Smooth muscle cell (in vitro differentiated cells): ENCODE measurements at regions not wholly inside any gene's neighbourhood (a gene's known extent, or its start where the extent isn't known, plus 50 kb on each side); places are given as distances from the start of the nearest gene placed in this dataset.

Source experiments
- DNase-seq: peaks from one replicate; lab custom pipeline; 2025; ENCODE audit not compliant: unreplicated experiment; lab: John Stamatoyannopoulos, UW
- H2AFZ ChIP-seq: fragments of 200-600 bp; sonication (generic); 2 replicates; pipeline ENCODE4 v1.6.0; 2016; ENCODE audit warnings: antibody characterized with exemption, low read depth, mild to moderate bottlenecking
- H3F3A ChIP-seq: fragments of 200-600 bp; sonication (generic); 2 replicates; pipeline ENCODE4 v1.6.0; 2017; ENCODE audit warnings: antibody characterized with exemption, low read depth
- H3K27ac ChIP-seq: fragments of 200-600 bp; sonication (generic); 2 replicates; pipeline ENCODE4 v1.5.1; 2016; ENCODE audit warnings: low read depth, mild to moderate bottlenecking
- H3K27me3 ChIP-seq: fragments of 200-600 bp; sonication (generic); 2 replicates; pipeline ENCODE4 v1.6.1; 2016; ENCODE audit warnings: low read depth, mild to moderate bottlenecking
- H3K36me3 ChIP-seq: fragments of 200-600 bp; sonication (generic); 2 replicates; pipeline ENCODE4 v1.5.1; 2016; ENCODE audit warnings: low read depth
- H3K4me1 ChIP-seq: fragments of 200-600 bp; sonication (generic); 2 replicates; pipeline ENCODE4 v1.5.1; 2016; ENCODE audit warnings: low read depth
- H3K4me2 ChIP-seq: fragments of 200-600 bp; sonication (generic); 2 replicates; pipeline ENCODE4 v1.6.0; 2016; ENCODE audit warnings: mild to moderate bottlenecking
- H3K4me3 ChIP-seq: fragments of 200-600 bp; sonication (generic); 2 replicates; pipeline ENCODE4 v1.5.1; 2016; ENCODE audit warnings: mild to moderate bottlenecking
- H3K79me2 ChIP-seq: fragments of 200-600 bp; sonication (generic); 2 replicates; pipeline ENCODE4 v1.6.0; 2016; ENCODE audit warnings: low read depth, mild to moderate bottlenecking
- H3K9ac ChIP-seq: fragments of 200-600 bp; sonication (generic); 2 replicates; pipeline ENCODE4 v1.6.0; 2016; ENCODE audit warnings: low read depth
- H3K9me3 ChIP-seq: fragments of 200-600 bp; sonication (generic); replicated peaks from 2 replicates; pipeline ENCODE4 v1.5.1; 2016; ENCODE audit warnings: low read depth
- H4K20me1 ChIP-seq: fragments of 200-600 bp; sonication (generic); 2 replicates; pipeline ENCODE4 v1.6.0; 2016; ENCODE audit warnings: low read depth
- CTCF ChIP-seq: fragments of 200-600 bp; sonication (generic); IDR thresholded peaks from 2 replicates; pipeline ENCODE4 v1.5.1; 2017; ENCODE audit warnings: borderline replicate concordance, mild to moderate bottlenecking, antibody characterized with exemption; ENCODE audit not compliant: insufficient read depth, poor library complexity, severe bottlenecking
- WGBS: methylation state at CpG from one replicate; pipeline ENCODE4 v1.1.7; 2016; ENCODE audit warnings: low lambda C conversion rate; 5-methylcytosine and 5-hydroxymethylcytosine counted together

- Histone ChIP-seq H3K9ac (no peak overlapping the region), H3K36me3 (no peaks in the 10 kb centered on the region), H2AFZ (no peak overlapping the region), H3K79me2 (no peaks in the 10 kb centered on the region), H3K9me3 (no peaks in the 10 kb centered on the region), H3K27ac (no peak overlapping the region), H3K4me1 (peaks cover 6% of the 10 kb centered on the region), H3K4me2 (no peak overlapping the region), H4K20me1 (no peaks in the 10 kb centered on the region), H3K27me3 (no peaks in the 10 kb centered on the region), H3K4me3 (no peak overlapping the region), H3F3A (peaks cover 6% of the 10 kb centered on the region)
- no peak for DNase-seq
- no peak for TF ChIP-seq CTCF
Observed at GRCh38 chr5:175593794-175594193, 64.1 kb upstream of the HRH2 start.

GRCh38 chr5:175595905-175596304, 62.0 kb upstream of the HRH2 start:
- TF ChIP-seq CTCF, result no peak
- H3K9ac ChIP-seq, result no peak overlapping the region
- H3K4me1 ChIP-seq, result peaks cover 3% of the 10 kb centered on the region
- H2AFZ ChIP-seq, result no peak overlapping the region
- H3K27me3 ChIP-seq, result no peaks in the 10 kb centered on the region
- no peaks in the 10 kb centered on the region for H4K20me1 ChIP-seq
- DNase-seq, result no peak
- H3K27ac ChIP-seq, result no peak overlapping the region
- H3K79me2 ChIP-seq, result no peaks in the 10 kb centered on the region
- WGBS, result 87% methylated on average over 7 of the region's 7 CpGs
- no peak overlapping the region for H3K4me3 ChIP-seq
- H3K9me3 ChIP-seq, result no peaks in the 10 kb centered on the region
- H3K36me3 ChIP-seq, result no peaks in the 10 kb centered on the region
- H3F3A ChIP-seq, result peaks cover 4% of the 10 kb centered on the region
- no peak overlapping the region for H3K4me2 ChIP-seq

DNA sequence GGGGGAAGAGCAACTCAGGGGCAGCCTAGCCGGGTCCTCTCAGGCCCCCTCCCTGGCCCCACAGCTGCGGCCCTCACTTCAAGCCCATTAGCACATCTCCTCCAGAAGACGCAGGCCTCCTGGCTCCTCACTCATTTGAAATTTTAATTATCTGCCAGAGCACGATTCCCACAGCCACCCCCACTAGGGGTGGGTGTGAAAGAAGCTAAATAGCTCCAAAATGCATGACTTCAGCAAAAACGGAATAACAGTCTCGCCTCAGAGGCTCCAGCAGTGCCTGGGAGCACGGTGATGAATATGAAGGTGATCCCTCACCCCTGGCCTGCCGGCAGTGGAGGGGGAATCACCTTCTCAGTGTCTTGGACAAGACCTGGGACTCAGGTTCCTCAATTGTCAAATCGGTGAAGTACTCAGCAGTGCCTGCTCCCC, 61.1 kb upstream of the HRH2 start:
- DNase-seq, result no peak
- no peaks in the 10 kb centered on the region for H3K27me3 ChIP-seq
- no peak overlapping the region for H3K27ac ChIP-seq
- H3K36me3 ChIP-seq, result no peaks in the 10 kb centered on the region
- WGBS, result 61% methylated on average over 9 of the region's 9 CpGs
- H3K4me1 ChIP-seq, result no peaks in the 10 kb centered on the region
- H3K9me3 ChIP-seq, result no peaks in the 10 kb centered on the region
- no peak overlapping the region for H2AFZ ChIP-seq
- H3F3A ChIP-seq, result no peaks in the 10 kb centered on the region
- TF ChIP-seq CTCF, result no peak
- no peaks in the 10 kb centered on the region for H3K79me2 ChIP-seq
- no peaks in the 10 kb centered on the region for H4K20me1 ChIP-seq
- no peak overlapping the region for H3K4me2 ChIP-seq
- no peak overlapping the region for H3K4me3 ChIP-seq
- H3K9ac ChIP-seq, result no peak overlapping the region

GRCh38 chr5:175597718-175598117, 60.2 kb upstream of the HRH2 start:
- Histone ChIP-seq H3K4me1 (no peaks in the 10 kb centered on the region), H3K9me3 (no peaks in the 10 kb centered on the region), H3F3A (no peaks in the 10 kb centered on the region), H3K27me3 (no peaks in the 10 kb centered on the region), H3K4me3 (no peak overlapping the region), H2AFZ (no peak overlapping the region), H3K9ac (no peak overlapping the region), H3K4me2 (no peak overlapping the region), H3K27ac (no peak overlapping the region), H4K20me1 (no peaks in the 10 kb centered on the region), H3K36me3 (no peaks in the 10 kb centered on the region), H3K79me2 (no peaks in the 10 kb centered on the region)
- 88% methylated on average over 7 of the region's 7 CpGs for WGBS
- no peak for TF ChIP-seq CTCF
- DNase-seq, result no peak
